Adrenal gland (tissue), 9 donors: ENCODE measurements at regions not wholly inside any gene's neighbourhood (a gene's known extent, or its start where the extent isn't known, plus 50 kb on each side); places are given as distances from the start of the nearest gene placed in this dataset.

Experiments
- DNase-seq, 7 donors: peaks; one replicate each; pipeline ENCODE4 v3.0.0-alpha.2; 2019 to 2020
- H3K27ac ChIP-seq, 5 donors: fragments of 200-600 bp; sonication (generic) in 4 of 5; 1 replicate in 3 of 5; 2 replicates in 2 of 5; pipeline versions ENCODE4 v1.5.1 to v1.8.0; 2016 to 2020; ENCODE audit warnings: mild to moderate bottlenecking in 1 of 5
- H3K27me3 ChIP-seq: fragments of 200-600 bp; 2 replicates; pipeline ENCODE4 v1.8.0; 2021
- H3K36me3 ChIP-seq, 2 donors: fragments of 200-600 bp; replicated peaks in 1 of 2; 1 replicate in 1 of 2; 2 replicates in 1 of 2; pipeline versions ENCODE4 v1.5.1 to v1.8.0; 2018 to 2022
- H3K4me1 ChIP-seq, 2 donors: fragments of 200-600 bp; replicated peaks in 1 of 2; 1 replicate in 1 of 2; 2 replicates in 1 of 2; pipeline versions ENCODE4 v1.5.1 to v1.8.0; 2018 to 2021
- H3K4me3 ChIP-seq, 4 donors: fragments of 200-600 bp; sonication (generic) in 3 of 4; one replicate each; pipeline ENCODE4 v1.5.1; 2016 to 2018
- H3K9me3 ChIP-seq, 3 donors: fragments of 200-600 bp; sonication (generic) in 1 of 3; replicated peaks in 1 of 3; 1 replicate in 2 of 3; 2 replicates in 1 of 3; pipeline versions ENCODE4 v1.5.1 to v1.8.0; 2016 to 2021
- CTCF ChIP-seq, 6 experiments: fragments of 450-650 bp in 4 of 6; fragments of 200-600 bp in 2 of 6; sonication (generic) in 1 of 6; IDR thresholded peaks; 1 replicate in 5 of 6; 2 replicates in 1 of 6; pipeline versions ENCODE4 v1.5.1 to v1.8.0; 2016 to 2021; ENCODE audit warnings: antibody characterized with exemption in 6 of 6, mild to moderate bottlenecking in 2 of 6, moderate library complexity in 1 of 6
- POLR2A ChIP-seq, 2 donors: fragments of 450-650 bp; IDR thresholded peaks; one replicate each; pipeline ENCODE4 v1.6.1; 2017; ENCODE audit warnings: antibody characterized with exemption in 2 of 2, mild to moderate bottlenecking in 2 of 2, moderate library complexity in 1 of 2
- WGBS, 4 donors: extraction: QIAGEN DNeasy Blood & Tissue Kit in 2 of 4; methylation state at CpG; one replicate each; pipeline versions ENCODE4 v1.1.5 to v1.1.7; 2013 to 2017; 5-methylcytosine and 5-hydroxymethylcytosine counted together
- intact Hi-C, 2 donors: fragments of 100-400 bp; cut with DNase I; formaldehyde crosslinking; loops; one replicate each; pipeline versions ENCODE4 v1.14.1 to v1.15.0; 2022 to 2023
- donor health status: healthy with polysubstance abuse.
- donor health status: Bipolar disorder and iron deficiency.
- donor health status: DM: yes; HTN: yes; CAD: no.
- donor health status: DM: no; HTN: no; CAD: no.
- donor health status: DM: no; HTN: no; CAD: no.

- no peaks in the 10 kb centered on the region for H3K36me3 ChIP-seq
- no peak overlapping the region for H3K4me3 ChIP-seq
- no peaks in the 10 kb centered on the region for H3K9me3 ChIP-seq
- no peaks in the 10 kb centered on the region for H3K4me1 ChIP-seq
- no peak for TF ChIP-seq CTCF (IDR thresholded peaks at IDR 0.05)
- TF ChIP-seq POLR2A (IDR thresholded peaks at IDR 0.05), result no peak
- no peak for DNase-seq
- 71 to 94% (median 87%) methylated on average over 3 of the region's 3 CpGs for WGBS, 4 donors
- intact Hi-C loops, result no loop called here
- no peak overlapping the region for H3K27ac ChIP-seq
- peaks cover 3% of the 10 kb centered on the region for H3K27me3 ChIP-seq
Observed at GRCh38 chr10:6850452-6850851, 270.4 kb upstream of the PRKCQ start.

GRCh38 chr10:6847561-6847960 is 267.5 kb upstream of the PRKCQ start:
- TF ChIP-seq POLR2A (IDR thresholded peaks at IDR 0.05) (no peak), CTCF (IDR thresholded peaks at IDR 0.05) (no peak)
- Histone ChIP-seq H3K36me3 (no peaks in the 10 kb centered on the region), H3K27ac (no peak overlapping the region), H3K27me3 (no peaks in the 10 kb centered on the region), H3K4me3 (no peak overlapping the region), H3K4me1 (no peaks in the 10 kb centered on the region), H3K9me3 (no peaks in the 10 kb centered on the region)
- no peak for DNase-seq
- 70 to 87% (median 77%) methylated on average over 3 of the region's 3 CpGs for WGBS, 4 donors
- intact Hi-C loops, result no loop called here

DNA sequence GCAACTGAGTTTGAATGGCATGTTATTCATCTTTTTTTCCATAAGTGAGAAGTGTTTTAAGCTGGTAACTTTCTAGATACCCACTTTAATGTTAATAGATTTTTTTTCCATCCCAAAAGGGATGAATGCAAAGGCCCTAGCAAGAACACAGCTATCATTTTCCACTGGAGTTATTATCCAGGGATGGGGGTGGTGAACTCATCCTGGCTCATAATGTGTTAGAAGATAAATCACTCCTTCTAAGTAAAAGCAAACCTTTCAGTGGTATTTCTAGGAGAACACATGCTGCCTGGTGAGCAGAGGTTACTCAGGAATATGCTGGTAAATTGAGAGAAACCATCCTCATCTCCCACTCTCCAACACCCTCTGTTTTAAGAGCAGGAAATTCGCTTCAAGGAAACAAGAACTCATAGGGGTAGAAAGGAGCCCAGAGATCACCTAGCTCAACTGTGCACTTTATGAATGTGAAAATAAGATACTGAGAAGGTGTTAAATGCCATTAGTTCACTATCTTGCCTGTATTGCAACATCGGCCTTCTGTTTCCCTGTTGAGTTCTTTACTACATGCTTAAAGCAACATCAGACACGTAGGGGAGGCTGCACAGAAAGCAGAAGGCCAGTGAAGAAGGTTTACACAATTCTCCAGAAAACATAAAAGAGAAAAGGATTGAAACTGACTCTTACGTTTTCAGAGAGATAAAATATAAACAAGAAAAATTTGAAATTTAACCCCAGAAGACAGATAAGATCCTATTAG is 264.0 kb upstream of the PRKCQ start:
- H3K4me3 ChIP-seq, result no peak overlapping the region
- TF ChIP-seq POLR2A (IDR thresholded peaks at IDR 0.05) (no peak), CTCF (IDR thresholded peaks at IDR 0.05) (no peak)
- H3K36me3 ChIP-seq, result no peaks in the 10 kb centered on the region
- DNase-seq, result no peak
- H3K9me3 ChIP-seq, result no peaks in the 10 kb centered on the region
- no peak overlapping the region for H3K27ac ChIP-seq
- no peaks in the 10 kb centered on the region for H3K27me3 ChIP-seq
- 64 to 74% (median 69%) methylated on average over 4 of the region's 4 CpGs for WGBS, 4 donors
- H3K4me1 ChIP-seq, result no peaks in the 10 kb centered on the region
- intact Hi-C loops, result no loop called here

- TF ChIP-seq POLR2A (IDR thresholded peaks at IDR 0.05) (no peak), CTCF (IDR thresholded peaks at IDR 0.05) (no peak)
- Histone ChIP-seq H3K36me3 (no peaks in the 10 kb centered on the region), H3K4me1 (no peaks in the 10 kb centered on the region), H3K9me3 (no peaks in the 10 kb centered on the region), H3K4me3 (no peak overlapping the region), H3K27ac (no peak overlapping the region), H3K27me3 (no peaks in the 10 kb centered on the region)
- no peak for DNase-seq
- WGBS, 4 donors, result 87 to 89% (median 89%) methylated on average over 4 of the region's 4 CpGs
- intact Hi-C loops, result no loop called here
Observed at GRCh38 chr10:6843481-6843881, 263.4 kb upstream of the PRKCQ start.
